ENCODE measurements at regions not wholly inside any gene's neighbourhood (a gene's known extent, or its start where the extent isn't known, plus 50 kb on each side); places are given as distances from the start of the nearest gene placed in this dataset.
A peak's percentile ranks its signal among the peaks of the same experiment; 100 is the strongest.

- no peak for DNase-seq (ENCODE audit: low read depth in 3 of 3)
Observed at GRCh38 chrX:107560980-107561379, 67.3 kb upstream of the PRPS1 start.

DNA sequence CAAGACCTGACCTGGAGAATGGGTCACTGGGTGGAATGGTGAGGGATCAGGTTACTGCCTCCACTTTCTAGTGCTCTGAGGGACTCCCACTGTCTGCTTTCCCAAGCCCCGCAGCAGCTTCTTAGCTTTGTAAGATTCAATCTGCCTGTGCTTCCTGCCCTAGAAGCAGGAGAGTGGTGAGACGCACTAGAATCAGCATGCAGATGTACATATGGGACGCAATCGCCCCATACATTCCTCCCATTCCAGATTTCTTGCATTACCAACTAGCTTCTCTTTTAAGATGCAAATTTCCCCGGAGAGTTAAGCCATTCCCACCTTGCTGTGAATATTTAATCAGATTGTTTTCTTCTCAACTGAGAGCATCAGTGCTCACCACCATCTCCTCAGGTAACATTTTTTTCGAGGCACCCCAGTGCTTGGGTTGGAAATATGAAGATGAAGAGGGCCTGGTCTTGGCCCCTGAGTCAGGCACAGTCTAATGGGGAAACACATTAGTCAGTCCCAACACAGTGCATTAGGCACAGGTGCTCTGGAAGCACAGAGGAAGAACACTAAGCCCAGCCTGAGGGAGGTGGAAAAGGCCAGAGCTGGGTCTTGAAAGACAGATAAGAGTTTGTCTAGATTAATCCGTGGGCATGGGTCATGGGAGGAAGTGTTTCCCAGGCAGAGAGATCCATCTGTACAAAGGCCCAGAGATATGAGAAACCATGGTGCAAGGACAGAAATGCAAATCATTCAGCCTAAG, 66.7 kb upstream of the PRPS1 start:
- DNase-seq (ENCODE audit: low read depth in 3 of 3), result no peak

GRCh38 chrX:107562482-107562881, 65.8 kb upstream of the PRPS1 start:
- DNase-seq (ENCODE audit: low read depth in 3 of 3), result no peak

DNA sequence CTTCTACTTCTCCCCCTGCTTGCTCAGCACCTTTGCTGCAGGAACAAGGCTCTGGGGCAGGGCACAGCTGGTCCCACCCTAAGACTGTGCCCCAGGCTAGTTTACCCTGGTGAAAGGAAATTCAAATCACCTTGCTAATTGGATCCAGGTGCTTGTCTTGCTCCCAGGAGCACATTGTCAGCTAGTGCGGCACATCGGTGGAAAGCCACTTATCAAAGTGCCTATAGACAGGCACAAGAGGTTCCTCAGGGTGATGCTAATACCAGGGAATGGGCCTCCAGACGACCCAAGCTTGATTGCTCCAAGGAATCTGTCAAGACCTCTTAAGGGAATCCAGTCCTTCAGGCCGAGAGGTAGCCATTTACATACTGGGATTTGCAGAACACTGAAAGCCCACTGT, 64.5 kb upstream of the PRPS1 start:
- DNase-seq (ENCODE audit: low read depth in 3 of 3), result no peak

DNA sequence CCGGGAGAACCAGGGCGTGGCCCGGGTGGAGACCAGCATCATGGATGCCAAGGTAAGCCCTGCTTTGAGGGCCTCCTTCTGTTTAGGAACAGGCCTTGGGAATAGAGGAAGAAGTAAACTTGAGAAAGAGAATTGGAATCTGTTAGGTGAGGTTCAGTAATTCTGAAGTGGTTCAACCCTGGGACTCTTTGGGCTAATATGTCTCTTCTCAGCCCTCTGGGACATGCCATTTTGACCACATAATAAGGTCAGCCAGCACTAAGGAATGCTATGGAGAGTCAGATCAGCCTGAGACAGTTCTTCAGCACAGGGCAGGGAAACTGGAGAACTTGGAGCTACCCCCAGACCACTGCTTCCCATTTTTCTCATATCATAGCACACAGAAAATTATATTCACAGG, 63.3 kb upstream of the PRPS1 start:
- DNase-seq (ENCODE audit: low read depth in 3 of 3), result no peak

- no peak for DNase-seq (ENCODE audit: low read depth in 3 of 3)
Observed at GRCh38 chrX:107565931-107566603, 62.2 kb upstream of the PRPS1 start.

- no peak for DNase-seq (ENCODE audit: low read depth in 3 of 3)
Observed at GRCh38 chrX:107566604-107567262, 61.6 kb upstream of the PRPS1 start.

DNA sequence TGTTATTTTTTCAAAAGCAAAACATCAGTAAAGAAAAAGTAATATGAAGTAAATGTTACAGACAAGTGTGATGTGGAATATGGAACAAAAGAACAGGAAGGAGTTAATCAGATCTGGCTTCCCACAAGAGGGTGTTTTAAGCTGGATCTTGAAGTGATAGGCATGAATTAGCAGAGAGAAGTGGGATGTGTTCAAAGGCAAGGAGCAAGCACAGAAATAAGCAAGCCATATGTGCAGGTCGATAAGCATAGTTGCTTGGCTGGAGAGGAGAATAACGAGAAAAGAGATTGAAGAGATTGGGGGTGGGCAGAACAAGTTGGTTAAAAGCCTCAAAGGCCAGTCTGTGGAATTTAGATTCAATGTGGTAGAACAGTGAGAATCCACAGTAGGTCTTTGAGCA, 60.9 kb upstream of the PRPS1 start:
- DNase-seq (ENCODE audit: low read depth in 3 of 3), result no peak

- no peak for DNase-seq (ENCODE audit: low read depth in 3 of 3)
Observed at GRCh38 chrX:107571296-107571998, 56.9 kb upstream of the PRPS1 start.

- DNase-seq (ENCODE audit: low read depth in 3 of 3), result no peak
Observed at GRCh38 chrX:107573016-107573415, 55.3 kb upstream of the PRPS1 start.

DNA sequence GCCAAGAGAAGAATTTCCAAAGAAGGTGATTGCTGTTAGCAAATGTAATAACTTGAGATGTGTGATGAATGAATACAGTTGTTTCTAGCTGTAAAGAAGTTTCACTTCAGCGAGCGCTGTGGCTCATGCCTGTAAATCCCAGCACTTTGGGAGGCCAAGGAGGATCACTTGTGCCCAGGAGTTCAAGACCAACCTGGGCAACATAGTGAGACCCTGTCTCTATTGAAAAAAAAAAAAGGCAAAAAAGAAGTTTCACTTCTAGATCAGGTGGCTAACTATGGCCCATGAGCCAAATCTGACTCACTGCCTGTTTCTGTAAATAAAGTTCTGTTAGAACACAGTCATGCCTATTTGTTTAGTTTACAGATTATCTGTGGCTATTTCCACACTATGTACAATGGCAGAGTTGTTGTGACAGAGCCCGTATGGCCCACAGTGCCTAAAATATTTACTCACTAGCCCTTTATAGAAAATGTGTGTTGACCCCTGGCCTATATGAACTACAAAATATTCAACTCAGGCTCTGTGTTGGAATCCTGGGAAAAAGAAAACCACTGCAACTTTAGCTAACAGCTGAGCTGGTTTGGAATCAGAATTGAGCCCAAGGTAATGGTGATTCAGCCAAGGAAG, 54.1 kb upstream of the PRPS1 start:
- DNase-seq (ENCODE audit: low read depth in 3 of 3), result no peak

DNA sequence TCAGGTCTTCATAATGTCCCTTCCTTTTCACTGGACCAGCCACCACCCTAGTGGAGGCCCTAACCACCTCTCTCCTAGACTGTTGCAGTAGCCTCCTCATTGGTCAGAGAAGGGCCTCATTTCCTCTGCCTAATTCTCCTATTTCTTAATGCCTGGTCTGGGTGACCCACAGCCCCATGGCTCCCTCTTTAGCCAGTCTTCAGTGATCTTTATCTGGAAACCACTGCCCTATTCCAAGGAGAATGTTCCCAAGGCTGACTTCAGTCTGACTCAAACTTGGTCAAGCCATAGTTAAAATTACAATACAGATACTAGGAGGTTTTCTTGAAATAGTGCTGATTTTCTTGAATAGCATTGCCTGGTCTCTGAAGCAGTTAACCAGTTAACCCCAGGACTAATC, 53.6 kb upstream of the PRPS1 start:
- DNase-seq (ENCODE audit: low read depth in 3 of 3), result no peak

- no peak for DNase-seq (ENCODE audit: low read depth in 3 of 3)
Observed at GRCh38 chrX:107576392-107576791, 51.9 kb upstream of the PRPS1 start.

GRCh38 chrX:107576841-107577240, 51.5 kb upstream of the PRPS1 start:
- peak in 1 of 3 experiments; percentile 6 for DNase-seq (ENCODE audit: low read depth in 3 of 3)

GRCh38 chrX:107577933-107578332, 50.4 kb upstream of the PRPS1 start:
- DNase-seq (ENCODE audit: low read depth in 3 of 3), result no peak

Measured in stimulated activated CD4-positive, alpha-beta T cell treated with anti-CD3 and anti-CD28 coated beads, TNF-alpha, amount 100 ng/mL, for 24 hours (primary cell).